Tibial nerve (tissue), 4 donors: ENCODE measurements at regions not wholly inside any gene's neighbourhood (a gene's known extent, or its start where the extent isn't known, plus 50 kb on each side); places are given as distances from the start of the nearest gene placed in this dataset.

Source experiments
- EP300 ChIP-seq, 2 donors: sonication (generic); formaldehyde crosslinking; IDR thresholded peaks; one replicate each; pipeline ENCODE4 v1.6.1; 2017; ENCODE audit warnings: antibody characterized with exemption in 2 of 2, mild to moderate bottlenecking in 1 of 2
- POLR2A ChIP-seq, 2 donors: fragments of 450-650 bp; IDR thresholded peaks; one replicate each; pipeline ENCODE4 v1.6.1; 2017; ENCODE audit warnings: antibody characterized with exemption in 2 of 2, mild to moderate bottlenecking in 2 of 2, moderate library complexity in 2 of 2
- TF ChIP-seq, protein P1 (sequence below), 5 experiments: fragments of 200-600 bp in 3 of 5; fragments of 450-650 bp in 2 of 5; sonication (generic) in 3 of 5; IDR thresholded peaks; one replicate each; pipeline ENCODE4 v1.5.1; 2016 to 2019; ENCODE audit warnings: antibody characterized with exemption in 5 of 5, mild to moderate bottlenecking in 3 of 5, moderate library complexity in 2 of 5

- TF ChIP-seq, protein P1, sequence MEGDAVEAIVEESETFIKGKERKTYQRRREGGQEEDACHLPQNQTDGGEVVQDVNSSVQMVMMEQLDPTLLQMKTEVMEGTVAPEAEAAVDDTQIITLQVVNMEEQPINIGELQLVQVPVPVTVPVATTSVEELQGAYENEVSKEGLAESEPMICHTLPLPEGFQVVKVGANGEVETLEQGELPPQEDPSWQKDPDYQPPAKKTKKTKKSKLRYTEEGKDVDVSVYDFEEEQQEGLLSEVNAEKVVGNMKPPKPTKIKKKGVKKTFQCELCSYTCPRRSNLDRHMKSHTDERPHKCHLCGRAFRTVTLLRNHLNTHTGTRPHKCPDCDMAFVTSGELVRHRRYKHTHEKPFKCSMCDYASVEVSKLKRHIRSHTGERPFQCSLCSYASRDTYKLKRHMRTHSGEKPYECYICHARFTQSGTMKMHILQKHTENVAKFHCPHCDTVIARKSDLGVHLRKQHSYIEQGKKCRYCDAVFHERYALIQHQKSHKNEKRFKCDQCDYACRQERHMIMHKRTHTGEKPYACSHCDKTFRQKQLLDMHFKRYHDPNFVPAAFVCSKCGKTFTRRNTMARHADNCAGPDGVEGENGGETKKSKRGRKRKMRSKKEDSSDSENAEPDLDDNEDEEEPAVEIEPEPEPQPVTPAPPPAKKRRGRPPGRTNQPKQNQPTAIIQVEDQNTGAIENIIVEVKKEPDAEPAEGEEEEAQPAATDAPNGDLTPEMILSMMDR (IDR thresholded peaks at IDR 0.05), result no peak
- TF ChIP-seq POLR2A (IDR thresholded peaks at IDR 0.05) (no peak), EP300 (IDR thresholded peaks at IDR 0.05) (no peak)
These were observed 117.9 kb upstream of the FST start for GRCh38 chr5:53362521-53362941.
